GM12892 (cell line): ENCODE measurements at regions not wholly inside any gene's neighbourhood (a gene's known extent, or its start where the extent isn't known, plus 50 kb on each side); places are given as distances from the start of the nearest gene placed in this dataset.

ENCODE experiments used
- POLR2A ChIP-seq: IDR thresholded peaks from 2 replicates; pipeline ENCODE4 v1.6.1; 2011; ENCODE audit warnings: low read depth, low read length, control low read depth
- POLR2AphosphoS5 ChIP-seq: IDR thresholded peaks from 2 replicates; pipeline ENCODE4 v1.6.1; 2011; ENCODE audit warnings: low read depth, low read length, control low read depth

- TF ChIP-seq POLR2AphosphoS5 (no peak), POLR2A (no peak)
These were observed 509.3 kb upstream of the NUDT12 start for GRCh38 chr5:104071887-104072286.
